ENCODE measurements at regions not wholly inside any gene's neighbourhood (a gene's known extent, or its start where the extent isn't known, plus 50 kb on each side); places are given as distances from the start of the nearest gene placed in this dataset.

GRCh38 chr13:105796081-105796480 is 739.4 kb downstream of the EFNB2 start:
- POLR2A ChIA-PET: no interaction called here
- no peak for TF ChIP-seq CTCF (IDR thresholded peaks at IDR 0.05; ENCODE audit: control extremely low read depth, extremely low read depth, low read depth, missing control alignments)
- DNase-seq (ENCODE audit: extremely low spot score): no peak
- CTCF ChIA-PET: no interaction called here

- DNase-seq (ENCODE audit: extremely low spot score): no peak
- ChIA-PET CTCF (interaction anchor here (0.8 to 1.3 kb wide), 2 partner anchors 9 to 11 kb away, joined by 3 to 5 read pairs; no protein-coding TSS in a partner anchor), POLR2A (no interaction called here)
- TF ChIP-seq CTCF (IDR thresholded peaks at IDR 0.05; ENCODE audit: control extremely low read depth, extremely low read depth, low read depth, missing control alignments): no peak
These were observed 744.5 kb downstream of the EFNB2 start for GRCh38 chr13:105790923-105791322.

GRCh38 chr13:105788530-105788929 is 746.9 kb downstream of the EFNB2 start:
- DNase-seq (ENCODE audit: extremely low spot score): no peak
- POLR2A ChIA-PET: no interaction called here
- no peak for TF ChIP-seq CTCF (IDR thresholded peaks at IDR 0.05; ENCODE audit: control extremely low read depth, extremely low read depth, low read depth, missing control alignments)
- CTCF ChIA-PET: interaction anchor here (0.9 to 1.2 kb wide), 2 partner anchors 11 to 28 kb away, joined by 4 to 5 read pairs; no protein-coding TSS in a partner anchor

- no peak for TF ChIP-seq CTCF (IDR thresholded peaks at IDR 0.05; ENCODE audit: control extremely low read depth, extremely low read depth, low read depth, missing control alignments)
- no peak for DNase-seq (ENCODE audit: extremely low spot score)
- ChIA-PET POLR2A (no interaction called here), CTCF (interaction anchor here (1.4 kb wide), 1 partner anchor 11 kb away, joined by 3 read pairs; no protein-coding TSS in a partner anchor)
These were observed 747.8 kb downstream of the EFNB2 start for GRCh38 chr13:105787632-105788031.

GRCh38 chr13:105785436-105785835 is 750.0 kb downstream of the EFNB2 start:
- POLR2A ChIA-PET: no interaction called here
- CTCF ChIA-PET: no interaction called here
- no peak for DNase-seq (ENCODE audit: extremely low spot score)
- TF ChIP-seq CTCF (IDR thresholded peaks at IDR 0.05; ENCODE audit: control extremely low read depth, extremely low read depth, low read depth, missing control alignments): no peak

- CTCF ChIA-PET: no interaction called here
- DNase-seq (ENCODE audit: extremely low spot score): no peak
- POLR2A ChIA-PET: no interaction called here
- no peak for TF ChIP-seq CTCF (IDR thresholded peaks at IDR 0.05; ENCODE audit: control extremely low read depth, extremely low read depth, low read depth, missing control alignments)
These were observed 752.2 kb downstream of the EFNB2 start for GRCh38 chr13:105783261-105783660.

- CTCF ChIA-PET: no interaction called here
- no peak for DNase-seq (ENCODE audit: extremely low spot score)
- POLR2A ChIA-PET: no interaction called here
- no peak for TF ChIP-seq CTCF (IDR thresholded peaks at IDR 0.05; ENCODE audit: control extremely low read depth, extremely low read depth, low read depth, missing control alignments)
These were observed 757.3 kb downstream of the EFNB2 start for GRCh38 chr13:105778196-105778595.
